Stomach (tissue), 4 donors: ENCODE measurements at regions not wholly inside any gene's neighbourhood (a gene's known extent, or its start where the extent isn't known, plus 50 kb on each side); places are given as distances from the start of the nearest gene placed in this dataset.

Experiments used
- CTCF ChIP-seq, 7 experiments: fragments of 450-650 bp in 4 of 7; fragments of 200-600 bp in 3 of 7; sonication (generic) in 3 of 7; IDR thresholded peaks; one replicate each; pipeline ENCODE4 v1.5.1; 2016 to 2019; ENCODE audit warnings: antibody characterized with exemption in 7 of 7, control low read depth in 2 of 7, mild to moderate bottlenecking in 1 of 7
- EP300 ChIP-seq: sonication (generic); formaldehyde crosslinking; IDR thresholded peaks from one replicate; pipeline ENCODE4 v1.6.1; 2017; ENCODE audit warnings: antibody characterized with exemption
- POLR2AphosphoS5 ChIP-seq, 3 donors: sonication (generic); formaldehyde crosslinking; IDR thresholded peaks; one replicate each; pipeline ENCODE4 v1.6.1; 2016; ENCODE audit warnings: antibody characterized with exemption in 3 of 3

GRCh38 chr5:130992621-130993020, 172.4 kb downstream of the HINT1 start:
- TF ChIP-seq CTCF (IDR thresholded peaks at IDR 0.05) (no peak), EP300 (no peak), POLR2AphosphoS5 (IDR thresholded peaks at IDR 0.05) (no peak)
